CD4-positive, alpha-beta T cell treated with Interleukin-2 at 100 ng/mL for 4 hours (primary cell): ENCODE measurements at regions not wholly inside any gene's neighbourhood (a gene's known extent, or its start where the extent isn't known, plus 50 kb on each side); places are given as distances from the start of the nearest gene placed in this dataset.

Source experiments
- DNase-seq: peaks from one replicate; pipeline ENCODE4 v3.0.0-alpha.2; 2020; ENCODE audit warnings: low spot score

DNA sequence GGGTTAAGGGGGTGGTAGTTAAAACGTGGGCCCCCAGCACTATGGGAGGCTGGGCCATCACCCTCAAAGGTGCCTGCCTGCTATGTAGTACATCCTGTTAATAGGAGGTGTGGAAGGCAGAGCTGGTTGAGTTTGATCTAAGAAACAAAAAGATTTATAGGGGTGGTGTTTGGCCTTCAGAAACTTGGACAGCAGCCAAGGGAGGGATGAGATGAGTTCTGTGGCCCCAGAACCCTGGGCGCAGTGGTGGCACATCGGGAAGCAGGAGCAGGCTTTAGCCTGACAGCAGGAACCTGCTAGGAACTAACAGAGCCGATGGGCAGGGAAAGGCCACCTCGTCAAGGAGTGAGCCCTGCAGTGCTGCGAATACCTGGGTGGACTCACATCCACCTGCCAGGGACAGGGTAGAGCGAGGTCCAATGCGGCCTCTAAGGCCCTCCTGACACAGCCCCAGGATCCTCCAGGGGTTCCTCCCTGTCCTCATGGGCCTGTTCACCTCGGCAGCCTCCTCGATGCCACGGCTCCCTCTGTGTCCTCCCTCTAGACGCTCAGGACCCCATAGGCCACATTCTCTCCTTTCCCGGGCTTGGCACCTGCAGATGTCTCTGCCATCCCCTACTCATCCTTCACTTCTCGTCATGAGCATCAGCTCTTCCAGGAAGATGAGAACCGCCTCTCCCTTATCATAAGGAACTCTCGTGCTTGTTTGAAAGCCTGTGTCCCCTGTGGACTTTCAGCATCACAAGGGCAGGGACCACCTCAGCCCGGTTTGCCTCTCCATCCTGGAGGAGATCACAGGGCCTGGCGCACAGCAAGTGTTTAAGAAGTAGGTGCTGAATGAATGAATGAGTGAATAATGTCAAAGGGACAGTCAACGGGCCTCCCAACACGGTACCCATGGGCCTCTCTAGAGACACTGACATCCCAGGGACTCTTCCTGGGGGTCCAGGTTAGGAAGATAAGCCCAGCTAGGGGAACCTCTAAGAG lies 103.5 kb upstream of the TNRC6C start:
- DNase-seq: no peak

DNA sequence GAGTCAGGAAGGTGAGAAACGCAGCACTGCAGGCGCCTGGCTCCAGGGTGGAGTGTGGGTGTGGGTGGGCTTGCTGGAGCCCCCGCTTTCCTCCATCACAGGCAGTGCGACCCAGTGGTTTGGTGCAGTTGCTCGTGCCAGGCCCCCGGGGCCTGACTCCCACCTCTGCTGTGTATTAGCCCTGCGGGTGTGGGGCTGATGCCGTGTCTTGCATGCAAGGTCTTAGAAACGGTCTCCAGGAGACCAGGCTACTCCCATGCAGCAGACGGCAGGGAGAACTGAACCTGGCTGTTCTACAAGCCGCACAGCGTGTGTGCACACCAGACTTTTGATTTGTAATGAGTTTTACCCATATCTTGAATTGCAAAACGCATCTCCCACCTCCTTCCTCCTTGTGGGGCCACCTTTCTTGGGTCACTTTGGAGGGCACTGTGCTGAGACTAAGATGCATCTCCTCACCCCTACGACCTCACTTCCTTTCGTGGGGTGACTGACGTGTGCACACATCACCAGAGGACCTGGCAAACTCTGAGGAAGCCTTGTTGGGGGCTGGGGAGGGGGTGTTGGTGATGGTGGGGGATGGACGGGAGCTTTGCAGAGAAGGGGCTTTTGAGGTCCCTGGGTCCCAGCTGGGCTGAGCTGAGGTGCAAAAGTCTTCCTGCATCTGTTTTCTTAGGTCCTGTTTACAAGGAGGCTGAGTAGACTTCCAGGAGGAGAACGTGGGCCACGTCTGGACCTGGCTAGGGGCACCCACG lies 101.8 kb upstream of the TNRC6C start:
- no peak for DNase-seq

DNA sequence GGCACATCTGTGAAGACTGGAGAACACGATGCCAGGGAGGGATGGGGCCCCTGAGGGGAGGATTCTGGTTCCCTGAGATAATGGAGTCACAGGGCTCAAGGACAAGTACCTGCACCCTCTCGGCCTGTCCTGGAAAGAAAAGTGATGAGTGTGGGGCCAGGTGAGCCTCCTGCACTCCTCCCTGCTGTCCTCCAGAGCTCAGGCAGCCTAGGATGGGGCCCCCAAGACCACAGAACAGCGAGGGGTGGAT lies 101.3 kb upstream of the TNRC6C start:
- no peak for DNase-seq

DNA sequence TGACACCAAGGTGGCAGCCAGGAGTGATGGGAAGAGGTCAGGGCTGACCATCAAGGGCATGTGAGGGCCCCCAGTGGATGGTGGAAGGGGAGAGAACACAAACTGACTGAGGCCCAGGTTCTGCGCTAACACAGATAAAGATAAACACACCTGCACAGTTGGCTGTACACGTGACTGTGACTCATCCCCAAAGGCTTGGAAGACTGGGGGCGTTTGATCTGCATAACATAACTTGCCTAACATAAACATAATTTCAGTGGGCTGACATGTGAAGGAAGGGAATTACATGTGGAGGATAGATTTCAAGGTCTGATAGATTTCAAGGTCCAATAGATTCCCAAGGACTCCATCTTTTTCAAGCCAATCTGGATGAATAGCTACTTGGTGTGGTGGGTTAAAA lies 100.9 kb upstream of the TNRC6C start:
- DNase-seq: no peak

DNA sequence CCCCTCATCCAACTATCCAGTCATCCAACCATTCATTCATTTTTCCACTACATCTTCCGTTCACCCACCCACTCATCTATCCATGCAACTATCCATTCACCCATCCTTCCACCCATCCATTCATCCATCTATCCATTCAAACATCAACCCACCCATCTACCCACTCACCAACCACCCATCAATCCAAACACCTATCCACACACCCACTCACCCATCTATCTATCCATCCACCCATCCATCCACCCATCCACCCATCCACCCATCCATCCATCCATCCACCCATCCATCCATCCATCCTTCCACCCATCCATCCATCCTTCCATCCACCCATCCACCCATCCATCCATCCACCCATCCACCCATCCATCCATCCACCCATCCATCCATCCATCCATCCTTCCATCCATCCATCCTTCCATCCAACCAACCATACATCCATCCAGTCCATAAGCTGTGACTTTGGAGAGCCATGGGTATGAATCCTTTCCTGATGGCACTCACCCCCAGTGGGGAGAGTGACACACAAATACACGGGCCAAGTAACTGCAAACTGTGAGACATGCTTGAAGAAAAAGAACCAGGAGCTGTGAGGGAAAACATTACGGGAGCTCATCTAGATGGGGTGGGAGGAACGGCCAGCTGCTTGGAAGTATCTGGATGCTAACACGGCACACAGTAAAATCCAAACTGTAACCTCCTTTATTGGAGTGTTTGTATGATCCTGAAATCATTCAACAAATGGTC lies 100.0 kb upstream of the TNRC6C start:
- DNase-seq: no peak

DNA sequence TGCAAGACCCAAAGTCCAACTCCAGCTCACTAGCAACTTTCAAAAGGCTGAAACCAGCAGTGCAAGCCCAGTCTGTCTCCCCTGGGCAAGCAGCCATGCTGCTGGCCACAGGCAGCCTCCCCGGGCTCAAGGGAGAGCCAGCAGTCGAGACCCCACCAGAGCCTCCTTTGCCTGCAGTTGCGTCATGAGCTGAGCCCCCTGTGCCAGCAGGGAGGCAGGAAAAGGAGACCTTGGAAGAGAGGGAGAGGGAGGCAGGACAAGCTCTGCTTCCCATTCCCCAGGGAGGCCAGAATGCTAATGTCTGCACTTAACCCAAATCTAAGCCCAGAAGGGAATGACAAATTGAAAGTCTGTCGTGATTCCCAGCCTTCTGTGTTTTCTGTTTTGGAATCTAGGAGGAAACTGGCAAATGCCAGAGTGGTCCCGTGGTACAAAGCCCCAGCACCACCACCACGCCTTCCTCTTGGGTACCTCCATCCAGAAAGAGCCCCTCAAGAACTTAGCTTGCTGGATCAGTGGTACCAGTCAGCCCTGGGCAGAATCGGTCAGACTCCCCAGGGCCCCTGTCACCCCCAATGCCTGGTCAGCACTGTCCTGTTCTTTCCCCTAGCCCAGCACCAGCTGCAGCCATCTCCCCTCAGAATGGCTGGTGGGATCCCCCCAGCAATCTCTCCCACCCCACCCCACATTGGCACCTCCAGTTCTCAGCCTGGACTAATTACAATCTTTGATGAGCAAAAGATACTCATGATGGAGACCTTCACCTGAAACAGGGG lies 99.3 kb upstream of the TNRC6C start:
- DNase-seq: no peak

DNA sequence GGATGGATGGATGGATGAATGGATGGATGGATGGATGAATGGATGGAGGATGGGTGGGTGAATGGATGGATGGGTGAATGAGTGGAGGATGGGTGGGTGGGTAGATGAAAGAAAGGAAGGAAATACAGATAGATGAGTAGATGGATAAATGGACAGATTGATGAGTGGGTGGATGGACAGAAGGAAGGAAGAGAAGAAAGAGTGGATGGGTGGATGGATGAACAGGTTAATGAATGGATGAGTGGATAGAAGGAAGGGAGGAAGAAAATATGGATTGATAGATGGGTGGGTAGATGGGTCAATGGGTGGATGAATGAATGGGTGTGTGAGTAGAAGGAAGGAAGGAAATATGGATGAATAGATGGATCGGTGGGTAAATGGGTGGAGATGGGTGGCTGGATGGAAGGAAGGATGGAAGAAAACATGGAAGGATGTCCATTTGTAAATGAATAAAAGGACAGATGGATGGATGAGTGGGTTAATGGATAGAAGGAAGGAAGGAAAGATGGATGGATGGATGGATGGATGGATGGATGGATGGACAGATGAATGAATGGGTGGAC lies 97.3 kb upstream of the TNRC6C start:
- DNase-seq: no peak

DNA sequence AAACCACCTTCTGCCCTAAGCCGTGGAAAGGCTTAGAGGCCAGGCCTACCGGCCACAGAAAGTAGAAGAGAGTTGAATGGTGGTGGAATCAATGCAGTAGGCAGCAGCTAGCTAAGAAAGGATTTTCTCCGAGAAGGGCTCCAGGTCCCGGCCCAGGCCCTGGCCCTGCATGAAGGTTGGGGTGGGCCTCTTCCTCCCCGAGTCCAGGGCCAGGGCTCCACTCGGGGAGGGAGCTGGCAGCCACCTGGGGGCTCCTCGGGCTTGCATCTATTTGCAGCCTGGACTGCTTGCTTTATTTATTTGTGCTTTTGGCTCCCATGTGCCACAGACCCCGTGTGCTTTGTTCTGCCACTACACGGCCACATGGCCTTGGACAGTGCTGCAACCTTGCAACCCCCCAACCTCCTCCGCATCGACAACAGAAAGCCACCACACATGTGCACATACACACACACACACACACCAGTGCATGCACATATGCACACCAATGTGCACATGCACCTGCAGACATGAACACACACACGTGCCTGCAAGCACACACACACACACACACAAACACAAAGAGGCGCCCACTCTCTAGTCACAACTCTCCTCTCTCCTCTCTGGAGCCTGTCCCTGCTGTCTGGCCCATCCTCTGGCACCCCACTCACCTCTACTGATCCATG lies 96.4 kb upstream of the TNRC6C start:
- no peak for DNase-seq

DNA sequence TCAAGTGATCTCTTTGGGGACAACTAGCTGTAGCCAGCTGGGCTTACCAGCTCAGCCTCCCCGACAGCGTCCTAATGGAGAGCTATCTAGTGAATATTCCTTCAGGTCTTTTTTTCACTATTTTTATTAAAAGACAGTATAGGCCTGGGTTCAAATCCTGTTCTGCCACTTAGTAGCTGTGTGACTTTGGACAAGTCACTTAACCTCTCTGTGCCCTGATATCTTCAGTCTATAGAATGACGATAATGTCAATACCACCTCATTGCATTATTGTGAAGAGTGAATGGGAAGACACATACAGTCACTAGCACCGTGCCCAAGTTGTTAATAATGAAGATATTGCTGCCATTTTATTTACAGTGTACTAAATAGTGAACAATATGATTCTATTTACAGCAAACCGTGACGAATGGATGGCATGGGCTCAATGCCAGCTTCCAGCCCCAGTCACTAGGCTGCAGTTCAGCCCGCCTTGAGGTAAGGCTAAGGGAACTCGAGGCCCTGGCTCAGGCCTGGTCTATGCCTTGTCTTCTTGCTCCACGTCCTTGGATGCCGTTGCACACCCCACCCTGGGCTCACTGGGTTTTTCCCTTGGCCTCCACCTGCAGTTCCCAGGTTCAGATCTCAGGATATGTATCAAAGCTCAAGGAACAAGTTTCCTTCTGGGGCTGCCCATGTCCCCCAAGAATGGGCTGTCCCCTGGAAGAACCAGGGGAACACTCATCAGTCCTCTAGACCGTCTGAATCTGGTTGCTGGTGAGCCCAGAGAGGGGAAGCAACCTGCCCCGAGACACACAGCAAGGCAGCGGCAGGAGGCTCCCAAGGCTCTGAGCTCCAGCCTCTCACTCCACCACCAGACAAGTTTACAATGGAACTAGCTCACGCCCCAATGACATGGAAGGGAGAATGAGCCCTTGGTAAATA lies 95.4 kb upstream of the TNRC6C start:
- DNase-seq: no peak

DNA sequence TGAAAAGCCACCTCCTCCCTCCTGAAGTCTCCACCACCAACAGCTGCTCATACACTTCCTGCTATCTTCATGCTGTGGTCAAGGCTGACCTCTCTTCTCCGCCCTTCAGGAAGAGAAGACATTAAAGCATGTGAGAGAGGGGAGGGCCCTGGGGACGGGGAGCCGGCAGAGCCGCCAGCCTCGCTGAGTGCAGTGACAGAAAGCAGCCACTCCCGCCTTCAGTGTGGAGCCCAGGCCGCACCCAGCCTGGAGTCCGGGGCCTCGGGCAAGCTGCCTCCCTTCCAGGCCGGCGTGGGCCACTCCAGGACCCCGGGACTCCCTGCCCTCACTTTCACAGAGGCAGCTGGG lies 94.7 kb upstream of the TNRC6C start:
- DNase-seq: no peak

DNA sequence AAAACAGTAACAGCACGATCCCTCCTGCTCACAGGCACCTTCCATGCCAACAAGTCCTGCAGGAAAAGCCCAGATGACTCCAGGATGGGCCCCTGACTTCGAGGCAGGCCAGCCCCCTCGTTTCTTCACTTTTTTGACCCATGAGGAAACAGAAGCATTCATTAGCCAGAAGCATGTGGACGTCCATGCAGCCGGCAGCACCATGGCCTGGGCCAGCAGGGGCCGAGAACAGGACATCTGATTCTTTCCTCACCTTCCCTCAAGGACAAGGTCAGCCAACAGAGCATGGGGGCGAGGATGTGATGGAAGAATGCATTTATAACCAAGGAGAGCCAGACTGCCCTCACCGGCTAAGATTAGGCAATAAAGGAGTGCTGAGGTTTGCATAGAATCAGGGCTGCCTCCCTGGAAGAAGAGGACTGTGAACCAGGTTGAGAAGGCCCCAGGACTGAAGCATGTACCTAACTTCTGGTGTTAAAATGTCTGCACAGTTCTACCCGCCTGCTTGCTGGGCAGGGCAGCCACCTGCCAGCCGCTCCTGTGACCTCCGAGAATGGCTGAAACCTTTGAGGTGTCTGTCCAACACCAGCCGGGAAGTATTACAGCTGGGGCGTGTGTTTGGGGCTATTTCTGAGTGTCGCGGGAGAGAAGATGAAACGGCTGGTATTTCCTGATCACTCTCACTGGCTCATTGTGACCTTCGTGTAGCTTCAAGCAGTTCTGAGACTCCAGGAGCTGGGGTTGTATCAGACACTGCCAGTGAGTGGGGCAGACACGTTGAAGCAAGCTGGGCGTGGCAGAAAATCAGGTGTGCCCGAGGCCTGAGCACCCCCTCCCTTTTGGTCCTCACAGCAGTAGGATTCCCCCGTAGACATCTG lies 94.0 kb upstream of the TNRC6C start:
- no peak for DNase-seq

DNA sequence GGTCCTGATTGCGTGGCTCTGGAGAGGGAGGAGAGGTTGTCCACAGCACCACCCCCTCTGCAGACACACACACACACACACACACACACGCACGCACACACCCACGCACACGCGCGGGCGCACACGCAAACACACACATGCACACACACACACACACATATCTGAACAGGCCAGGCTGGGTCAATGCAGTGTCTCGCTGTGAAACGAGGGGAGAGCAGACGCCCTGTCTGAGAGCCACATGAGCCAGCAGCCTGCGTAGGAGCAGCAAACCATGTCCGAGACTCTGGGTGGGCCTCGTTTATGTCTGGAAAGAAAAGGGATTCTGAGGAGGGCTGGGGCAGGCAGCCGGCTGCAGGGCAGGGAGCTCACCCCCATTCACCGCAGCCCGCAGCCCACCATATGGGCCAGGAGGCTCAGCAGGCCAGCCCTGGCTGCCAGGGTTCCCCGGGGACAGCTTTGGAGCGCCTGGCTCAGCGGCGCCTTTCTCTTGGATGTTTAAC lies 93.3 kb upstream of the TNRC6C start:
- DNase-seq: no peak

DNA sequence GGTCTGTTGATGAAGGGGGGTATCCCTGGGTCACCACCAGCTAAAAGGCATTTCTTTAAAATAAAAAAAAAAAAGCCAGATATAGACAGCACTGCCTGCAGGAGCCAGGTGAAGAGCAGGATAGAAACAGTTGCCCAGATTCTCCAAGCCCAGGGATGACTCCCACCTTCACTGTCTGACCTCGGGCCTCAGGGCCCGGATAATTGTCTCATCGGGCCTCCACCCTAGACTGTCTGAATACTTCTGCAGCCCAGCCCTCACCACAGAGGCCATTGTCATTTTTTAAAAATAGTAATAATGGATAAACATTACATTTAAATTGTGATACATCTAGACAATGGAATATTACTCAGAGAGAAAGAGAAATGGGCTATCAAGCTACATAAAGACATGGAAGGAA lies 92.8 kb upstream of the TNRC6C start:
- no peak for DNase-seq

DNA sequence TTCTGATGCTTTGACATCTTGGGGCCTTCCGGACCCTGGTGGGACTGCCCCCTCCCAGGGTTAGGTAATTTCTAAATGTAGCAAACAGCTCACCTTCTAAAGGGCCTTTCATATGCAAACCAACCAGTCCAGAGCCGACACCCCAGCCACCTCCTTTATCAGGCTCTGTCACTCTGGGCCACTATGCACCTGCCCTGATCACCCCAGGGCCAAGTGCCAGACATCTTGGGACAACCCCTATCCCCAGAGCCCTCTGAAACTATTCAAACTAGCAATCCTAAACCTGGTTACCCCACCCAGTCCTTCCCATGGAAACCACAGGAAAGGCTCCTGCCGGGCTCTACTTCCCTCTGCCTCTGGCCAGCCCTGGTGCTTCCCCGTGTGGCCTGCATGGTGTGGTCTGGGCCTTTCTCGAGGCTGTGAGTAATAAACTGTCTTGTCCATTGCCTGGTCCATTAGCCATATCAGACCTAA lies 91.2 kb upstream of the TNRC6C start:
- no peak for DNase-seq

DNA sequence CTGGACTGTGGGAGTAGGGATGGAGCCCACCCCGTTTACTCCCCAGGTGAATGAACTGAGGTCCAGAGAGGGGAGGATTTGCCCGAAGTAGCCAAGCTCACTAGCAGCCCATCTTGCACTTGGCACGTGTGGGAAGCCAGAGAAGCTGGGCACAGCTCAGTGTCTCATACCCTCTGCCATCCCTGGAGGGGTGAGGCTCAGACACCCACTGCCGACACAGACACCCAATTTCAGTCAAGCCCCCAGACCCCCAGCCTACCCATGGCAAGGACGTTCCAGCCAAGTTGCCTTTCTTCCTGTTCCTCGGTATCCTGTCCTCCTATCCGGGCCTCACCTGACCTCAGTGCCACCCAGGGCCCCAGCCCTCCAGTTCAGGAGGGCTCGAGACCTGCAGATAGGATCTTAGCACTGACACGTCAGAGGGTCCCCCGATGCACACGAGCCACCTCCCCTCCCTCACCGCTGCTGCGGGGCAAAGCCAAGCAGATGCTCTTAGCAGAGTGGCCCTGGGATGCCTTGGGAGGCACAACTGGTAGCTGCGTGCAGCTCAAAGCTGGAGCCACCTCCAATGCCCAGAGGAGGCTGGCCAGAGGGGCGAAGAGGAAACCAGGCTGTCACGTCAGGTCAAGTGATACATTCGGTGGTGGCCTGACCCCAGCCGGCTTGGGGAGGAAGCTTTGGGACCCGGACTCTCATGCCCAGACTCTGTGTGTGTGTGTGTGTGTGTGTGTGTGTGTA lies 90.4 kb upstream of the TNRC6C start:
- DNase-seq: no peak

DNA sequence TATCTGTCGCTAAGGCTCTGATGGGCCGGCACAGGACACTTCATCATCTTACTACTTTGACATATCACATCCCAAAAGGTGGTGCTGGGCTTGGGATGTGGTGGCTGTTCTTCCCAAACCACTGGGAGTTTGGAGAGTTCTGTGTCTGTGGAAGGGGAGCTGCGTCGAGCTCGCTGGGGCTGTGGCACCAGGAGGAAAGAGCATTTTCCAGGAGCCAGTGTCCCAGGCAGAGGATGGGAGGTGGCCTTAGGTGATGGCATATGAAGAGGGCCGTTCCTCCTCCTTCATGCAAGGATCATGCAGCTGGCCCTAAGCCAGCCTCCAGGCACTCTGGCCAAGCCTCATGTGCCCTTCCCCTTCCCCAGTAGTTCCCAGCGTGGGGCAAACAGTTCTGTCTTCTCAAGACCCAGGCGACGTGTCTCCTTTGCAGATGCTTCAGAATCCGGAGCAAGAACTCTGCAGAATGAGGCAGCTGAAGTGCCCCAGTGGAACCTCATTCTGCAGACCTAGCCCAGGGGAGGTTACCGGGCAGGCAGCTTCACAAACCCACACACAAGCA lies 89.4 kb upstream of the TNRC6C start:
- no peak for DNase-seq

DNA sequence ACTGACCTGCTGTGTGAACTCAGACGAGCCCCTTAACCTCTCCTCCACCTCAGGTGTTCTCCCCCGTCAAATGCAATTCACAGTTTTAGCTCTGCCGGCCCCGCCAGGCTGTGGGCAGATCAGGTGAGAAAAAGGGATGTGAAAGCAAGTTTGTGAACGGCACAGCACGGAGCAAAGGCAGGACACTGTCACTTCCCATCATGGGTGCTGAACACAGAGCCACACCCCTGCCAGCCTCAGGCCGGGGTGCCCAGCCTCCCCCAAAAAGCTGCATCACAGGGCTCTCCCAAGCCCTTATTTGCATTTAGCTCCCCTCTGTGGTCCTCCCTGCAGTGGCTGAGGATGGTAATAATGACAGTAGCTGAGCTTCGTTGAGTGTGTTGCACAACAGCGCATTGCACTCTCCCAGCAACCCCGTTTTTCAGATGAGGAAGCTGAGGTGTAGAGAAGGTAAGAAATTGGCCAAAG lies 88.8 kb upstream of the TNRC6C start:
- peak; percentile 25 for DNase-seq

DNA sequence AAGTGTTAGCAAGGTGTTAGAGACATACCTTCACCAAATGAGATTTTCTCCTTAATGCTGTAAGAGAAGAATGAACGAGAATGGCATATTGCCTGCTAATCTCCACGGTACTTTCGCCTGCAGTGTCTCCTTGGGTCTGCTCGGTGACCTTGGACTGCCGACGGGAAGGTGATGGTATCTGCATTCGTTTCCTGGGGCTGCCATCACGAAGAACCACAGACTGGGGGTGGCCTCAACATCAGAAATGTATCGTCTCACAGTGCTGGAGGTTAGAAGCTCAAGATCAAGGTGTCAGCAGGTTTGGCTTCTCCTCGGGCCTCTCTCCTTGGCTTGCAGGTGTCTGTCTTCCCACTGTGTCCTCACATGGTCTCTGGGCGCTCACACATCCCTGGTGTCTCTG lies 86.3 kb upstream of the TNRC6C start:
- peak; percentile 33 for DNase-seq
